GM12878 (cell line): ENCODE measurements at regions not wholly inside any gene's neighbourhood (a gene's known extent, or its start where the extent isn't known, plus 50 kb on each side); places are given as distances from the start of the nearest gene placed in this dataset.

ENCODE experiments used
- EED ChIP-seq: sonication (generic); IDR thresholded peaks from 2 replicates; pipeline ENCODE4 v1.6.1; 2016; ENCODE audit warnings: antibody characterized with exemption, low read depth
- FOXM1 ChIP-seq: IDR thresholded peaks from 2 replicates; pipeline ENCODE4 v1.6.1; 2012; ENCODE audit warnings: low read depth, mild to moderate bottlenecking, inconsistent platforms, low read length, moderate library complexity
- PAX5 ChIP-seq: IDR thresholded peaks from 2 replicates; pipeline ENCODE4 v1.6.1; 2011; ENCODE audit warnings: low read depth, low read length, borderline replicate concordance
- PKNOX1 ChIP-seq: fragments of 450-650 bp; IDR thresholded peaks from 2 replicates; pipeline ENCODE4 v1.6.1; 2016; ENCODE audit warnings: mild to moderate bottlenecking
- RAD21 ChIP-seq: IDR thresholded peaks from 2 replicates; pipeline ENCODE4 v1.6.1; 2011; ENCODE audit warnings: mild to moderate bottlenecking, low read depth, low read length, moderate library complexity; ENCODE audit not compliant: insufficient read depth
- SKIL ChIP-seq: fragments of 450-650 bp; IDR thresholded peaks from 2 replicates; pipeline ENCODE4 v1.6.1; 2017; ENCODE audit warnings: mild to moderate bottlenecking, low read depth, inconsistent platforms; ENCODE audit not compliant: poor library complexity, severe bottlenecking
- TAF1 ChIP-seq: IDR thresholded peaks from 2 replicates; pipeline ENCODE4 v1.6.1; 2011; ENCODE audit warnings: mild to moderate bottlenecking, low read depth, low read length, borderline replicate concordance
- ZBTB4 ChIP-seq: fragments of 450-650 bp; formaldehyde crosslinking; IDR thresholded peaks from 2 replicates; pipeline ENCODE4 v1.4.0; 2022; ENCODE audit warnings: mild to moderate bottlenecking, moderate library complexity

GRCh38 chr9:12054235-12054634 is 639.0 kb upstream of the TYRP1 start (continued):
- TF ChIP-seq ZBTB4 (CRISPR knock-in tag) (no peak), PKNOX1 (no peak), PAX5 (no peak), SKIL (no peak), FOXM1 (no peak), EED (no peak), TAF1 (no peak), RAD21 (no peak)
